GM23338 (cell line): ENCODE measurements at regions not wholly inside any gene's neighbourhood (a gene's known extent, or its start where the extent isn't known, plus 50 kb on each side); places are given as distances from the start of the nearest gene placed in this dataset.

Experiments
- ATAC-seq: fragments of 200-7000 bp; cut with Tn5 transposase; 3 replicates; pipeline ENCODE4 v1.9.1; 2020
- DNase-seq: peaks from one replicate; pipeline ENCODE4 v3.0.0-alpha.2; 2015; ENCODE audit warnings: low spot score
- H2AFZ ChIP-seq: fragments of 200-600 bp; sonication (generic); 2 replicates; pipeline ENCODE4 v1.8.0; 2016; ENCODE audit warnings: antibody characterized with exemption, mild to moderate bottlenecking, moderate library complexity
- H3F3A ChIP-seq: fragments of 200-600 bp; sonication (generic); replicated peaks from 2 replicates; pipeline ENCODE4 v1.8.0; 2017; ENCODE audit warnings: antibody characterized with exemption, mixed run types, low read depth
- H3K27ac ChIP-seq: fragments of 200-600 bp; sonication (generic); 2 replicates; pipeline ENCODE4 v1.6.1; 2016; ENCODE audit warnings: low read depth
- H3K27me3 ChIP-seq: fragments of 200-600 bp; sonication (generic); 2 replicates; pipeline ENCODE4 v1.8.0; 2016; ENCODE audit warnings: mild to moderate bottlenecking, mixed run types, moderate library complexity; ENCODE audit not compliant: insufficient read depth
- H3K36me3 ChIP-seq: fragments of 200-600 bp; sonication (generic); 2 replicates; pipeline ENCODE4 v1.8.0; 2016; ENCODE audit warnings: mild to moderate bottlenecking; ENCODE audit not compliant: insufficient read depth
- H3K4me1 ChIP-seq: fragments of 200-600 bp; sonication (generic); 2 replicates; pipeline ENCODE4 v1.8.0; 2016; ENCODE audit warnings: mild to moderate bottlenecking, moderate library complexity; ENCODE audit not compliant: insufficient read depth
- H3K4me2 ChIP-seq: fragments of 200-600 bp; sonication (generic); 2 replicates; pipeline ENCODE4 v1.7.1; 2017; ENCODE audit warnings: mixed run types
- H3K4me3 ChIP-seq: fragments of 200-600 bp; sonication (generic); 2 replicates; pipeline ENCODE4 v1.6.1; 2016; ENCODE audit warnings: mixed run types
- H3K79me2 ChIP-seq: fragments of 200-600 bp; sonication (generic); replicated peaks from 2 replicates; pipeline ENCODE4 v1.8.0; 2017; ENCODE audit warnings: mild to moderate bottlenecking; ENCODE audit not compliant: insufficient read depth
- H3K9me2 ChIP-seq: fragments of 200-600 bp; sonication (generic); 2 replicates; pipeline ENCODE4 v1.8.0; 2017; ENCODE audit not compliant: insufficient read depth
- H4K20me1 ChIP-seq: fragments of 200-600 bp; sonication (generic); replicated peaks from 2 replicates; pipeline ENCODE4 v1.8.0; 2017; ENCODE audit warnings: mild to moderate bottlenecking; ENCODE audit not compliant: insufficient read depth
- H3K27ac Mint-ChIP-seq: 2 replicates; pipeline ENCODE4 v1.8.0; 2020; ENCODE audit warnings: inconsistent platforms, mild to moderate bottlenecking, moderate library complexity, mixed read lengths
- H3K27me3 Mint-ChIP-seq: 3 replicates; pipeline ENCODE4 v1.8.0; 2022; ENCODE audit warnings: low read depth, mild to moderate bottlenecking, moderate library complexity, mixed read lengths, inconsistent platforms; ENCODE audit not compliant: insufficient read depth, poor library complexity
- H3K36me3 Mint-ChIP-seq: 3 replicates; pipeline ENCODE4 v1.8.0; 2021; ENCODE audit warnings: low read depth, mild to moderate bottlenecking, inconsistent platforms, moderate library complexity, mixed read lengths
- H3K4me1 Mint-ChIP-seq: 3 replicates; pipeline ENCODE4 v1.8.0; 2020; ENCODE audit warnings: mild to moderate bottlenecking, inconsistent platforms, mixed read lengths
- H3K4me3 Mint-ChIP-seq: 3 replicates; pipeline ENCODE4 v1.8.0; 2021; ENCODE audit warnings: moderate library complexity, mild to moderate bottlenecking, inconsistent platforms, mixed read lengths
- H3K9me3 Mint-ChIP-seq: 3 replicates; pipeline ENCODE4 v1.8.0; 2020; ENCODE audit warnings: moderate library complexity, mild to moderate bottlenecking, inconsistent platforms, mixed read lengths
- CREB1 ChIP-seq: fragments of 250-450 bp; sonication (Bioruptor Pico); IDR thresholded peaks from 2 replicates; pipeline ENCODE4 v1.5.0; 2020; ENCODE audit warnings: low read depth, mild to moderate bottlenecking, moderate library complexity
- CTCF ChIP-seq, 2 experiments: fragments of 200-600 bp in 1 of 2; sonication (generic) in 1 of 2; conservative IDR thresholded peaks; 2 replicates each; pipeline versions ENCODE4 v1.5.1 to v1.6.1; 2016 to 2017; ENCODE audit warnings: antibody characterized with exemption in 2 of 2, low read depth in 2 of 2, mild to moderate bottlenecking in 2 of 2, moderate library complexity in 1 of 2
- EZH2 ChIP-seq: fragments of 200-600 bp; sonication (generic); IDR thresholded peaks from one replicate; pipeline ENCODE4 v1.8.0; 2017; ENCODE audit warnings: antibody characterized with exemption, mild to moderate bottlenecking, low read depth; ENCODE audit not compliant: unreplicated experiment
- EZH2phosphoT487 ChIP-seq: fragments of 200-600 bp; sonication (generic); IDR thresholded peaks from one replicate; pipeline ENCODE4 v1.8.1; 2018; ENCODE audit warnings: antibody characterized with exemption; ENCODE audit not compliant: unreplicated experiment
- JUNB ChIP-seq: IDR thresholded peaks from one replicate; pipeline ENCODE4 v1.6.1; 2016; ENCODE audit warnings: antibody characterized with exemption; ENCODE audit not compliant: unreplicated experiment
- NANOG ChIP-seq: IDR thresholded peaks from 2 replicates; pipeline ENCODE4 v1.6.1; 2016; ENCODE audit warnings: antibody characterized with exemption, borderline replicate concordance
- ZNF114 ChIP-seq: fragments of 250-450 bp; sonication (Bioruptor Pico); IDR thresholded peaks from 2 replicates; pipeline ENCODE4 v1.5.0; 2020; ENCODE audit warnings: mild to moderate bottlenecking, moderate library complexity
- ZNF331 ChIP-seq: fragments of 250-450 bp; sonication (Bioruptor Pico); IDR thresholded peaks from 2 replicates; pipeline ENCODE4 v1.5.0; 2020; ENCODE audit warnings: low read depth, mild to moderate bottlenecking, moderate library complexity
- ZNF462 ChIP-seq: fragments of 250-450 bp; sonication (Bioruptor Pico); IDR thresholded peaks from 2 replicates; pipeline ENCODE4 v1.5.0; 2020; ENCODE audit warnings: mild to moderate bottlenecking, moderate library complexity
- TF ChIP-seq, protein P1 (sequence below): IDR thresholded peaks from one replicate; pipeline ENCODE4 v1.6.1; 2018; ENCODE audit warnings: antibody characterized with exemption; ENCODE audit not compliant: unreplicated experiment

- TF ChIP-seq ZNF462 (CRISPR knock-in tag) (no peak), CREB1 (CRISPR knock-in tag) (no peak)
These were observed 1349.1 kb downstream of the FSTL5 start (continued) for GRCh38 chr4:160814726-160815125.

DNA sequence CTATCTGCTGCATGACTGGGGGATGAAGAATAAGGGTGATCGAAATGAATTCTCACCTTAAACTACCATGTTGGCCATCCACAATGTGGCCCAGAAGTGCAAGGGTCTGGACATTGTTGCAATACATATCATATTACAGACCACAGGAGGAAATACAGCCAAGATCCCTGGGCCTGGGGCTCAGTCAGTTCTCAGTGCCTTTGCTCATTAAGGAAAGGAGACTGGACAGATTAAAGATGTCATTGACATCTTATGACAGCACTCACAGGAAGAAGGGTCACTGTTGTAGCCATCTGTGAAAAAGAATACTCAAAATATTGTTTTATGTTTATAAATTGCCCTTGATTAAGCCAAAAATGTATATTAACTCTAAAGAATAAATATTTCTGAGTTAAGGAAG, 1345.2 kb downstream of the FSTL5 start:
- Mint-ChIP-seq H3K4me3 (no peak overlapping the region), H3K9me3 (peaks cover 4% of the 10 kb centered on the region; the same call in 2 of the 3 replicates), H3K27ac (no peak overlapping the region), H3K36me3 (peaks cover 10% of the 10 kb centered on the region; the same call in 2 of the 3 replicates), H3K27me3 (no peaks in the 10 kb centered on the region), H3K4me1 (no peaks in the 10 kb centered on the region)
- Histone ChIP-seq H2AFZ (no peak overlapping the region), H3K9me2 (no peaks in the 10 kb centered on the region), H3K36me3 (no peaks in the 10 kb centered on the region), H3F3A (no peaks in the 10 kb centered on the region), H3K4me3 (no peak overlapping the region), H3K4me2 (no peak overlapping the region), H3K79me2 (no peaks in the 10 kb centered on the region), H4K20me1 (no peaks in the 10 kb centered on the region), H3K27me3 (no peaks in the 10 kb centered on the region), H3K4me1 (peaks cover 4% of the 10 kb centered on the region; the same call in 1 of the 2 replicates), H3K27ac (no peak overlapping the region)
- ATAC-seq (no peak), DNase-seq (no peak)
- TF ChIP-seq CREB1 (CRISPR knock-in tag) (no peak), EZH2phosphoT487 (no peak), ZNF331 (CRISPR knock-in tag) (no peak), EZH2 (no peak), ZNF114 (no peak), CTCF (conservative IDR thresholded peaks at IDR 0.05; ENCODE audit: low read depth in 2 of 2) (no peak), JUNB (no peak), NANOG (no peak)
- TF ChIP-seq, protein P1, sequence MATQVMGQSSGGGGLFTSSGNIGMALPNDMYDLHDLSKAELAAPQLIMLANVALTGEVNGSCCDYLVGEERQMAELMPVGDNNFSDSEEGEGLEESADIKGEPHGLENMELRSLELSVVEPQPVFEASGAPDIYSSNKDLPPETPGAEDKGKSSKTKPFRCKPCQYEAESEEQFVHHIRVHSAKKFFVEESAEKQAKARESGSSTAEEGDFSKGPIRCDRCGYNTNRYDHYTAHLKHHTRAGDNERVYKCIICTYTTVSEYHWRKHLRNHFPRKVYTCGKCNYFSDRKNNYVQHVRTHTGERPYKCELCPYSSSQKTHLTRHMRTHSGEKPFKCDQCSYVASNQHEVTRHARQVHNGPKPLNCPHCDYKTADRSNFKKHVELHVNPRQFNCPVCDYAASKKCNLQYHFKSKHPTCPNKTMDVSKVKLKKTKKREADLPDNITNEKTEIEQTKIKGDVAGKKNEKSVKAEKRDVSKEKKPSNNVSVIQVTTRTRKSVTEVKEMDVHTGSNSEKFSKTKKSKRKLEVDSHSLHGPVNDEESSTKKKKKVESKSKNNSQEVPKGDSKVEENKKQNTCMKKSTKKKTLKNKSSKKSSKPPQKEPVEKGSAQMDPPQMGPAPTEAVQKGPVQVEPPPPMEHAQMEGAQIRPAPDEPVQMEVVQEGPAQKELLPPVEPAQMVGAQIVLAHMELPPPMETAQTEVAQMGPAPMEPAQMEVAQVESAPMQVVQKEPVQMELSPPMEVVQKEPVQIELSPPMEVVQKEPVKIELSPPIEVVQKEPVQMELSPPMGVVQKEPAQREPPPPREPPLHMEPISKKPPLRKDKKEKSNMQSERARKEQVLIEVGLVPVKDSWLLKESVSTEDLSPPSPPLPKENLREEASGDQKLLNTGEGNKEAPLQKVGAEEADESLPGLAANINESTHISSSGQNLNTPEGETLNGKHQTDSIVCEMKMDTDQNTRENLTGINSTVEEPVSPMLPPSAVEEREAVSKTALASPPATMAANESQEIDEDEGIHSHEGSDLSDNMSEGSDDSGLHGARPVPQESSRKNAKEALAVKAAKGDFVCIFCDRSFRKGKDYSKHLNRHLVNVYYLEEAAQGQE: no peak
